IPS-NIHi11 (cell line): ENCODE measurements at regions not wholly inside any gene's neighbourhood (a gene's known extent, or its start where the extent isn't known, plus 50 kb on each side); places are given as distances from the start of the nearest gene placed in this dataset.

Source experiments
- DNase-seq: peaks from one replicate; pipeline ENCODE4 v3.0.0; 2012; ENCODE audit warnings: mixed read lengths, low spot score

DNA sequence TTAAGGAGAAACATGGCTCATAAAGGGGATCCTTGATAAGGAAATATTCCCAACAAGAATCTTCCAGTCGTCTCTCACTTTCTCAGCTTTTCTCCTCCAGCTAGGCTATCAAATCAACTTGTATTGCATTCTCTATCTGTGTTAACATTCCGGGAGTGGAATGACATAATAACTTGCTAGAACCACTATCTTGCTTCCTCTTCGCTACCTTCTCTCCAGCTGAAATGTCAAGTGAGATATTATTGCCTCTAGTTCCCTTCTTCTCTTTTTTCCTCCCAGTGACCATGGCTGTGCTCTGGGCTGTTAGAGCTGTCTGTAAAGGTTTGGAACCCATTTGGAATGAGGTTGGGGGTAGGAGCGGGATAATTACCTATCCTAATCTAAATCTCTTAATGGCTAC is 1329.5 kb upstream of the WWC1 start:
- DNase-seq, result no peak

DNA sequence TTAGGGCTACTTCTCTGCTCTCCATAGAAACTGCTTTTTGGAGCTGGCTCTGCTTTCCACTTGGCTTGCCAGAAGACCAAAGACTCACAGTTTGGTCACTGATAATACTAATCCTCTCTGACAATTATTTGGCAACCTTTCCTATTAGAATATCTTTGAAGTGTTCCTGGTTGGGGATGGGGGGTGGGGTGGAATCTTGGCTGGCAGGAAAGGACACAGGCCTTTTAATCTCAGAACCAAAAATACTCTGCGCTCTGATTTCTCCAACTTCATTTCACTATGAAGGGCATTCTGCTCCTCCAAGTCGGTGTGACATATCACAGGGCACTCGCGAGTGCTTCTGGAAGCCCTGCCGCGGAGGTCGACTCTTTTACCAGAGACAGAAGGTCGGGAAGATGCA is 1329.0 kb upstream of the WWC1 start:
- no peak for DNase-seq

DNA sequence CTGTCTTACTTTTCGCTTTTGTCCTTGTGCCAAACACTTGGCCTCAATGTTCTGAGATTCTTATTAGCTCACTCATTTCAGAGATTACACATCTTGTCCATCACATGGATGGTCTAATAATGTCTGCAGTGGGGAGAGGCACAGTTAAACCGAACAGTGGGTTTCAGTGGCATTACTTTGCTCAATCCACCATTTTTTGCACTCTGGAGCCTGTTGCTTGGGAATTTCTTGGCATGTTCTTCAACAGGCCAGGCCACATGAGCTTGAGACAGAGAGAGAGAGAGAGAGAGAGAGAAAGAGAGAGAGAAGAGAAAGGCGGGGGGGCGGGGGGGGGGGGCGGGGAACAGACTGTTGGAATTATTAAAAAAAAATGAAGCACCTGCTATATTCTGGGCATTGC is 1327.8 kb upstream of the WWC1 start:
- no peak for DNase-seq

DNA sequence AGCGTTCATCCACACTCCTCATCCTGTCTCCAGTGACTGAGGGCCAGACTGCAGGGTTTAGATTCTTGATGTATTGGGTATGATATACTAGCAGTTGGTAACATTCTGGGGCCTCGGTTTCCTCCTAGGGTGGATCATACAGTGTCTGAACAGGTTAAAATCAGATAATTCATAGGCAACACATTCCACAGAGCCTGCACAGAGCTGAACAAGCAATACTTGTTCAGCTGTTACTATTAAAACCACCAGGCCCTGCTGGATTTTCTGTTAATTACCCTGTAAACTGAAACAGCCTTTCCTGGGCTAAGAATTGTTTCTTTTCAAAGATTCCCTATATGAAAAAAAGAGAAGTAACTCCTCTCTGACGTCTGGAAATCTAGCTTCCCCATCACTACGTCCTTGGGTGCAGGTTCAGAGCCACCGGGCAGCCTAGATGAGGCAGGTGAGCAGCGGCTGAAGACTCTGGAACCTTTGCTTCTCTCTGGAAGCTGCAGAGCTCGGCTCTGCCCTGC is 1313.5 kb upstream of the WWC1 start:
- no peak for DNase-seq

DNA sequence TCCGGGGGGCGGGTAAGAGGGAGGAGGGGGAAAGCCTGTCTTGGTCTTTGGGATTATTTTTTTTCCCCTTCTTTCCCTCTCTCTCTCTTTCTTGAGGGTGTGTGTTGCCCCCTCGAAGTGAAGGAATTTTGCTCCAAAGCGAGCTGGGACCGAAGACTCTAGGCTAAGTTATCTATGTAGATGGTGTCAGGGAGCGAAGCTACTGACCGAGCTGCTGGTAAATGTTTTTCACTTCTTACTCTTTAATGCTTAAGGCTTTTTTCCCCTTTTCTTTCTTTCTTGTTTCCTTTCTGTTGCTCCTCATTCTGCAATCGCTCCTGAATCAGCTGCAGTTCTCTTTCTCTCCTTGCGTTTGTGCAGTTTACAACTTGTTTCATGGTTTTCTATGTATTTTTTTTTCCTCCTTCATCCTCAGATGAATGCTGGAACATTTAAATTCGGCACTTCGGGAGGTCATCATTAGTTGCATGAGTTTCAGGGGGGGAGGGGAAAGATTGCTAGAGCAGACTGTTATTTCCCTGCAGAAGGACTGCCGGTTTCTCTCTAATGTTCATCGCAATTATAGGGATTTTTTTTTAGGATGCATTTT is 1312.0 kb upstream of the WWC1 start:
- DNase-seq, result no peak

DNA sequence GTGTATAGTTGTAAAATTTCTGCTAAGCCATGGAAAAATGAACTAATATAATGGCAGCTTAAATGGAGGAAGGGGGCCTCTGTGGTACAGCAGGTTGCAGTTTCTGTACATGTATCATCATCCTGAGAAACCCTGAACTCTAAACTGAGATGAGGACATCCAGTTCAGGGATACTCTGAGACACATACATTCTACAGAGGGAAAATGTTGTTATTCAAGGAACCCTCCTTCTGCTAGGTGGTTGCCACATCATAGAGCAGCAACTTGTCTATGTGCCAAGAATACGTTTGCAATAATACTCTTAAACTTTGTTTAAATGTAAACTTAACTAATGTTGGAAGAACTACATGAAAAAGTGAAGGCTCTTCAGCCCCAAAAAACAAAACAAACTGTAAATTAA is 1310.8 kb upstream of the WWC1 start:
- no peak for DNase-seq

DNA sequence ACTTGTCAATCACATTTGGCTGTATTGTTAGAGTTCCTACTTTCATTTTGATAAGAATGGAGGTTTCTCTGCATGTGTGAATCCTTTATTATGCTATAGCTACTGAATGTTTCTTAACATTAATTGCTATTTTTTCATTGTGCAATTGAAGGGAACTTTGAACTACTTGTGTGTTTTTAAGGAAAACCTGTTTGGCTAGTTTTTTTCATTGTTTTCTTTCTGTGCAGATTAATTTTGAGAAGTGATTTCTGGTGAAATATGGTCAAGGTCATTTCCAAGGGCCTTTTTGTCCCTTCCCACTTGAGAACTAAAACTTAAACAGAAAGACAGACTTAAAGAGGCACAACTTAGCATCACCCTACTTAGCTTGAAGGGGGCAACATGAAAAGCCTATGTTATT is 1309.2 kb upstream of the WWC1 start:
- DNase-seq, result no peak

DNA sequence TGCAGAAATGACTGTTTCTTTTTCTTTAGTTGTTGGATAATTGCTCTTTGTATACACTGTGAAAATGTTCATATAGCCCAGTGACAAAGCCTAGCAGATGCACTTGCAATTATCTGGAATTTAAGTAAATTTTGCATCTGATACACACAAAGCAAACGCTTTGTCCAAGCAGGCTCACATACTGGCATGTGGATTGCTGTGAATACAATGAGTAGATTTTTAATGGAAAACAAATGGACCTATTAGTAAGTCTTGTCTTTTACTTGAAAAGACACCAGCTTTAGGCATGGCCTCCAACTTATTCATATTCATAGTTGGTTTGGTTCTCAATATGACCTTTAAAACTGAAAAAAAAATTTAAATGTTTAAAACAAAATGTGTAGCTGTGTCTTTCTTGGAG is 1299.8 kb upstream of the WWC1 start:
- DNase-seq, result no peak

DNA sequence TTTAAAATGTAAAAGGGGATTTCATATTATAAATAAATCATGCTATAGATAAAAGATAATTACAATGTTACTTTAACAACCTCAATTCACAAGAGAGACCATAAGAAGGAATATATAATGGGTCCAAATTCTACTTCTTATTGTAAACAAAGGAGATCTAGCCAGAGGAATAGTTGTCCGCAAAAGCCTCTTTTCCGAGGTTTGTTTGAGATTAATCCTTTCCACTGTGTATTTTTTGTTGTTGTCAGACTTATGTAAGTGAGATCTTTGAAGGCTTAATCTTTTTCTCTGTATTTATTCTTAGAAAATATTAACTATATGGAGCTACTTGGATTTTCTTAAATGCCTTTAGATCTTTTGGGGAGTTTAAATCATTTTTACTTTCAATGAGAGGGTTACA is 1299.3 kb upstream of the WWC1 start:
- DNase-seq, result no peak

DNA sequence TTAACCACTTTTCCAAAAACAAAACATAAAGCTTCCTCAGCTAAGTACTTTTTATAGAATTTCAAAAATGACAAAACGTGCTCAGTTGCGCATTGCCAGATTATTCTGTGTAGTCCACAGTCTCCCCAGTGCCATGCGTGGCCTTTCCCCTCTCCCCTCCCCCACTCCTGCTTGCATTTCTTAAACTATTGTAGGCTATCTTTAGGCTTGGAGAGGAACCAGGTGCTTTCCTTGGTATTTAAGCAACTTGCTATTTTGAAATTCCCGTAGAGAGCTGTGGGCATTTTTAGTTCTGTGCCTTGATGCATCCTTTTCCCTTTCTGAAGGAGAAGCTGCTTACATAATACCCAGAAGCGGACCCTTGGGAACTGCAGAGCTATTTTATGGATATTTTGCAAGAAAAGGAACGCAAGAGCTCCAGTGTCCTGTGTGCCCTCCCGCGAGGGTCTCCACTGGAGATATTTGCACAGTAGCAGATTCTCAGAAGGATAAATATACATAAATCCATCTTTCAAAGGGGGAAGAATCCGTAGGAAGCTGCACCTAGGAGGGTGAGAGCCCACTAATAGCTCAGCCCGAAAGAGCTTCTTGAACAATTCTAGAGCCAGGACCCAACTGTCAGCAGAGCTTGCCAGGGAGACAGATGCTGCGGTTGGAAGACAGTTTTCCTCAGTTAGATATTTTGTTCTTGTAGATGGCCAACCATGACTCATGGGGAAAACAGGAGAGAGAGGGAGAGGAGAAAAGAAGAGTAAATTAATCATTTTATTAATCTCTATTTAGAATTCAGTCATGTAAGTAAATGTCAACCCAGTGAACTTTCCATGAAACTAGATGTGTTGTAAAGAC is 1298.3 kb upstream of the WWC1 start:
- no peak for DNase-seq

DNA sequence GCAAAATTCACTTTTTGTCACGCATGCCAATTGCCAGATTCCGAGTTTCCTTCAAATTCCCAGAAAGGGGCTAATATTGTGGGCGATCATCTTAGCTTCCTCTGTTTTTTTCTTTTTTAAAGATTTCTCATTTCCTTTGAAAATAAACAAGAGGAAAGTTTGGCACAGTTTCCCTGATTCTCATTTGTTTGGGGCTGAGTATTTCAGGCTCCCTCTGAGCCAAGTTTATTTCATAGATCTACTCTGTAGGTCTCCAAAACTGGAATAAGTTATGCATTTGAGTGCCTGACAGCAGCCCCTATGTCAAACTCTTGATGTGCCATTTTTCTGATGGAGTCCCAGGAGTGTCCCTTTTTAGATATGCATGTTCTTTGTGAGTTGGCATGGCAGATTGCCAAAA is 1297.2 kb upstream of the WWC1 start:
- no peak for DNase-seq

DNA sequence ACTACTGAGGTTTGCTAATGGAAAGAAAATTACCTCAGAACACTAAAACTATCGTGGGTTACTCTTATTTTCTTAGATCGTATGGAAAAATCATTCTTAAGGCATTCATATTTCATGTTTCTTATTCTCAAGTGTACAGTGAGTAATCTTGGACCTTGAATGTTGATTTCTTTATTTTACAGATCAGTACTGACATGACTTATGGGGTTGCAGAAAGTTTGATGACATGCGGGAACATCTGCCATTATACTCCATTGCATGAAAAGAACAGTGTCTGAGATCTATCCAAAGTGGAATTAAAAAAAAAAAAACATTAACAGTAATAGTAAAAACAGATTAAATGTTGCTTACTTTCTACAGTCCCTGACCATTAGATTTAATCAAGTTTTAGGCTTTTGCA is 1290.2 kb upstream of the WWC1 start:
- DNase-seq, result no peak

DNA sequence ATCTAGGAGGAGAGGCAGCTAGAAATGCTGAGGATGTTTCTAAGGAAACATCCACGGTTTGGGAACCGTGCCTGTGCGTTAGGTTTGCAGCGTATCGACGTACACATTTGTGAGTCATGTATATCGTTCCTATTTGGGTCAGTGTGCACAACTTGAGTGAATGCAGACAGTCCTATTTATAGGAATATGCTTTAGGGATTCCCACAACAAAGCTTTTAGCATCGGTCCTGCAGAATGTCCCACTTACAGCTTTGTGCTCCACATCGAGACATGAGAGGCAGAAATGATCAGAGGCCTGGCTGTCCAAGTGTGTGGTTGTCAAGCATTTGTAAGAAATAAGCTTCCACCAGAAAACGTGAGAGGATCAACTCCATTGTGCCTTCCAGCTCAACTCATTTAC is 1282.7 kb upstream of the WWC1 start:
- DNase-seq, result no peak

DNA sequence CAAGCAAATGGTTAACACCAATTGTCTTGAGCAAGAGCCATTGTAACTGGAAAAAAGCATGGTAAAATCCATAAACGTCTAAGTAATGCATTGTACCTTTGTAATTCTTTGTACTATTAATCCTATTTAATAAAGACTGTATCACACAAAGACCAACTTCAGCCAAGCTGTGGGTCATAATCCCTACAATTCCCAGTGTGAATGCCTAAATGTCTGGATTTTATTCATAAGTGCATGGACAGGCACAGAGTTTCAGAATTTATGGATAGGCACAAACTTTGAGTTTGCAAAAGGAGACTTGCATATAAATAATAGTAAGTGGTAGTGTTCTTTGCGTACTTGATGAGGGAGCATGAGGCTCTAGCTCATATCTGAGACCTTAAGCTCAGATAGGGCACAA is 1280.2 kb upstream of the WWC1 start:
- no peak for DNase-seq

DNA sequence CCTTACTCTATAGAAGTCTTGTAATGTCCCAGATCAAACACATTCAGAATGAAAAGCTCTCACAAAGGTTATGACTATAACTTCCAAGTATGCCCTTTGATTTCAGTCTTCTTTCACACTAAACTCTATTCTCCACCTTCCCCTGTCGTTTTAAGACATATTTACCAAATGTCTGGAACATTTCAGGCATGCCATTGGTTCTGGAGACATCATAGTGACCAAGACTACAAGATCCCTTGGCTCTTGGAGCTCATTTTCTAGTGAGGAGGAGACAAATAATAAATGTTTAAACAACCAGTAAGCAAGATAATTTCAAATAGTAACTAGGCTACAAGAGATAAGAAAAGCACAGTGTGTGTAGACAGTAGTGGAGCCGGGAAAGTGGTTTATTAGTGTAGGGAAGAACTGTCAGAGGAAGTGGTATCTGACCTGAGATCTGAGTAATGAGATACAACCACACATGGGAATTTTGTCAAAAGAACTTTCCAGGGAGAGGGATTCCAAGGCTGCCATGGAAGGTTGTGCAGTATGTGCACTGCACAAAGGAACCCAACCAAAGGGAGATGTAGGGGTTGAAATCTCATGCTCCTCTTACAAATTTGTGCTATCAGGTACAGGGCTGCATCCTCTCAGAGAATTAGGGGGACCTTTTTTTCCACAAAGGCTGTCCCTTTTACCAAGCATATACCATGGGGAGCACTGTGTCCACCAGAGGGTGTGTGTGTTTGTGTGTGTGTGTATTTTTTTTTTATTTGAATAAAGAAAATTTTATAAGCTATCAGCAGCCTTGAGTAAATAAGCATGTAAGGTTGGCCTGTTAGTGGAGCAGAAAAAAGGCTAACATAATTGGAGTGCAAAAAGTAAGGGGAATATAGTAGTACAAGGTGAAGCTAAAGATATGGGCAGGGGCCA is 1279.1 kb upstream of the WWC1 start:
- DNase-seq, result no peak

DNA sequence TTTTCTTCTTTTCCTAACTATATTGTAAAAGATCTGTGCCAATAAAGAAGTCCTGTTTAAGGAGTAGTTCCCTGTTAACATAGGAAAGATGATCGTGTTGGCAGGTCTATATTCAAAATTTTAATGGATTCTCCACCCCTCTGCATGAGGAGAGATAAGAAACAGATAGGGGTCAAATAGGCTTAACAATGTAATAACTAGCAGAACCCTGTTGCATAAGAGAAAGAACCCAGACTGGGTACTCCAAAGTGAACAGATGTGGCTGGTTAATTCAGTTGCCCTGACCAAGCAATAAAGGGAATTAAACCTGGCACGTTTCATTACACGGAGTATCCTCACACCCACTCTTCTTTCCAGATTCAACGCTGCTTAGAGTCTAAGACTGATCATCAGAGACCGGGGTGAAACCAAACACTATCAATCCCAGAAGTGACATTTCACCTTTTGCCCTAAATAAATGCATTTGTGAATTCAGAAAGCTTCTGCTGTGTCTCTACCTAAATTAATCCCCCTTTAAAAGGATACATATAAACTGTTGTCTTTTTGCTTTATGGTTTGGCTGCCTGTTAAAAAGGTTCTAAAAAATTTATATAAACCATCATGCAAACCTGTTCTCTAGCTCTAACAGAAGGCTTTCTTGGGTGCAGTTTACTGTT is 1276.9 kb upstream of the WWC1 start:
- DNase-seq, result no peak

DNA sequence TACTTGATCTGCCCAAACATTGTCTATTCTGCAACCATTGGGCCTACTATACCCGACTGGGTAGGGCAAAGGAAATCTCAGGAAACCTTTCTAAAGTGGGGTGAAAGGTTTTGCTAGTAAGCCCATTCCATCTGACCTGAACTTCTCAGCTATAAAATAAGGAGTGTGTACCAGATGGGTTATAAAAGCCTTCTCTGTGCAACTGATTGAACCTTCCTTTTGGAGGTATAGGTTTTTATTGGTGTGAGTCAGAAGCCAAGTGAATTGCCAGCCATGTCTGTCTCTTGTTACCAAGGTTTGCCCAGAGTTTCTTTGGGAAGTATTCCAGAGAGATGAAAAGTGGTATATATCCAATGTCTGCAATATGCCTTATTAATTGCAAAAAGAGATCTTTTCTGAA is 1271.0 kb upstream of the WWC1 start:
- no peak for DNase-seq

DNA sequence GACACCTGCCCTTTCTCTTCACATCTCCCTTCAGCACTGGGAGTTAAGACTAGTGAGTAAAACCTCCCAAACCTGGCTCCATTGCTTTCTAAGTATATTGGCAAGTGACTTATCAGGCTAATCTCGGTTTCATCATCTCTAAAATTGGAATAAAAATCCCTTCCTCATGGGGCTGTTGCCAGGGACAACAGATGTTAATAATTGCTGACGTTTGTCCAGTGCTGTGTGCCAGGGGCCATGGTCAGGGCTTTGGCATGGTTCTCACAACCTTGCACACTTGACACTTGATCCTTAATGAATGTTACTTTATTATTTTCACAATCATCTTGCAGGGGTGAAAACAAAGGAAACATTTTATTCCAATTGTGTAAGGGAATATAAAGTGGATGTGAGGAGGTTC is 1262.0 kb upstream of the WWC1 start:
- no peak for DNase-seq

DNA sequence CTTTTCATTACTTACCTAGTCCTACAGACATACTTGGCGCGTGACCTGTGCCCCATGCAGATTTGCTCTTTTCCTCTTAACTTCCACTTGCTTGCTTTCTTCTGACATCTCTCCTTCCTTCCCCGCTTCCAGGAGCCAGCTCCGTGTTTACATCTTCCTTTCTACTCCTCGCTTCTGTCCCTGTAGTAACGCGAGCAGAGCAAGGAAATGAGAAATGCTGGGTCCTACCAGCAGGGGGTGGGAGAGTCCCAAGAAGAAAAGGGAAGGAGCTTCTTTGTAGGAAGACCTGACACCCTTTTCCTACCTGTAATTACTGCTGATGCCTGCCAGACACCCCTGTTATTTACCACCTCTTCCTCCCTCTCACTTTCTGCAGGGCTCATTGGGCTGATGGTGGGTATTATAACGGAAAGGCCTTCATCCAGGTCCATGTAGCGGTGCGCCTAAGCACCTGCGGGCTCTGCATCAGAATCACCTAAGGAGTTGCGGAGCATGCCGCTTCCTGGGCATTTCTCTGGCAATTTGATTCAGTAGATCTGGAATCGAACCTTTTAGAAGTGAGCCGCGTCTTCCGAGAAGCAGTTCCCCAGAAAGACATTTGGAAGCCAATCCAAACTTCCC is 1260.8 kb upstream of the WWC1 start:
- DNase-seq, result peak; percentile 55

DNA sequence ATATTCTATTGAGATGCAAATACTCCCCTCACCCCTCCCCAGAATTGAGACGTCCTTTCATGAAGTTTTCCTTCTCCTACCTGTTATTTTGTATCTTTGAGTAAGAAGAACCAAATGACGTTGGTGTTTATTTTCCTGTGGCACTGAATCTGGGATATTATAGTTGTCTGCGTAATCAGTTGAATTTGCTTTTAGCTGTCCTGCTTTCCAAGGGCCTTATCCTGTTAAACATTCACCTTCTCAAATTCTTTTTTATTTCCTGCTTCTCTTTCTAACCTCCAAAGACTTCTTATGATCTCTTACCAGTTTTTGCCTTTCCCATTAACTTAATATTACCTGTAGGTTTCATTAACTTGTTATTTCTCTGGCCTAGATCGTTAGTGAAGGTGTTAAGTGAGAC is 1254.9 kb upstream of the WWC1 start:
- DNase-seq, result no peak

DNA sequence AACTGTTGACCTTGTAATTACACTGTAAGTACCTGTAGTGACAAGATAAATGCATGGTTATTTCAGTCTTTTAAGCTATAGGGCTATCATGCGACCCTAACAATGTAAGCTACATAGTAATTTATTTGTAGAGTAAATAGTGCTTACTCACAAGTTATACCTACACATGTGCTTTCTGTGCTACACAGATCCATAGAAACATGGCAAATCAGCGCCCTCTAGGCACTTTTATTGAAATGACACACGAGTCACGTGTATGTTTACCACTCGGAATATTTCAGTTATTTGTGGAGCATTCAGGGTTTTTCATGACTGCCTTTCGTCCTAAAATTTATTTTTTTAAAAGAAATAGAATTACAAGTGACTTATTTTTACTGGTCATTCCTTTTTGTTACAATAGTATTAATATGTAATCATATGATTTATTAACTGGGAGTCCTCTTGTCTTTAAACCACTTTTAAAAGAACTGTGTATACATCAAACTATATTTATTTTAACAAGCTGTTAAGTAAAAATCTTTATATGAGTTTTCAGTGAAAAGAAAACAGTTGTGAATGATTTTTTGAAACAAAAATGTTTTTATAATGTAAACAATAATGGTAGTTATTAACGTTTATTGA is 1242.3 kb upstream of the WWC1 start:
- DNase-seq, result peak; percentile 34
